ENCODE measurements at regions not wholly inside any gene's neighbourhood (a gene's known extent, or its start where the extent isn't known, plus 50 kb on each side); places are given as distances from the start of the nearest gene placed in this dataset.
"Not testable (repeated sequence)": the region's sequence is repeated elsewhere in the genome, so short reads cannot be mapped to it uniquely, and the experiment has no call there.

GRCh38 chr2:13515254-13515653, 798.5 kb downstream of the TRIB2 start:
- intact Hi-C loops (cut with micrococcal nuclease), result no loop called here

GRCh38 chr2:13522096-13522495, 805.4 kb downstream of the TRIB2 start:
- intact Hi-C loops (cut with micrococcal nuclease), result no loop called here

GRCh38 chr2:13522917-13523821, 806.4 kb downstream of the TRIB2 start:
- intact Hi-C loops (cut with micrococcal nuclease), result no loop called here

- intact Hi-C loops (cut with micrococcal nuclease), result no loop called here
Measured at GRCh38 chr2:13524492-13524891, 807.8 kb downstream of the TRIB2 start.

GRCh38 chr2:13531735-13532410, 815.1 kb downstream of the TRIB2 start:
- intact Hi-C loops (cut with micrococcal nuclease), result not testable (repeated sequence)

GRCh38 chr2:13532781-13533523, 816.2 kb downstream of the TRIB2 start:
- intact Hi-C loops (cut with micrococcal nuclease), result not testable (repeated sequence)

- intact Hi-C loops (cut with micrococcal nuclease), result no loop called here
Measured at GRCh38 chr2:13533524-13533922, 816.8 kb downstream of the TRIB2 start.

GRCh38 chr2:13536941-13537340, 820.2 kb downstream of the TRIB2 start:
- intact Hi-C loops (cut with micrococcal nuclease), result no loop called here

GRCh38 chr2:13537771-13538349, 821.1 kb downstream of the TRIB2 start:
- intact Hi-C loops (cut with micrococcal nuclease), result no loop called here

GRCh38 chr2:13539296-13539695, 822.6 kb downstream of the TRIB2 start:
- intact Hi-C loops (cut with micrococcal nuclease), result no loop called here

- intact Hi-C loops (cut with micrococcal nuclease), result no loop called here
Measured at GRCh38 chr2:13542061-13542460, 825.3 kb downstream of the TRIB2 start.

- intact Hi-C loops (cut with micrococcal nuclease), result no loop called here
Measured at GRCh38 chr2:13542642-13543041, 825.9 kb downstream of the TRIB2 start.

- intact Hi-C loops (cut with micrococcal nuclease), result no loop called here
Measured at GRCh38 chr2:13543550-13543949, 826.8 kb downstream of the TRIB2 start.

GRCh38 chr2:13545320-13545719, 828.6 kb downstream of the TRIB2 start:
- intact Hi-C loops (cut with micrococcal nuclease), result no loop called here

GRCh38 chr2:13546131-13546530, 829.4 kb downstream of the TRIB2 start:
- intact Hi-C loops (cut with micrococcal nuclease), result no loop called here

- intact Hi-C loops (cut with micrococcal nuclease), result no loop called here
Measured at GRCh38 chr2:13550285-13551231, 833.8 kb downstream of the TRIB2 start.

GRCh38 chr2:13558368-13558767, 841.6 kb downstream of the TRIB2 start:
- intact Hi-C loops (cut with micrococcal nuclease), result no loop called here

GRCh38 chr2:13560322-13560721, 843.6 kb downstream of the TRIB2 start:
- intact Hi-C loops (cut with micrococcal nuclease), result no loop called here

- intact Hi-C loops (cut with micrococcal nuclease), result no loop called here
Measured at GRCh38 chr2:13572466-13572865, 855.7 kb downstream of the TRIB2 start.

GRCh38 chr2:13574831-13575230, 858.1 kb downstream of the TRIB2 start:
- intact Hi-C loops (cut with micrococcal nuclease), result no loop called here
